ENCODE measurements at regions not wholly inside any gene's neighbourhood (a gene's known extent, or its start where the extent isn't known, plus 50 kb on each side); places are given as distances from the start of the nearest gene placed in this dataset.

GRCh38 chr6:139648430-139649000 lies 274.1 kb upstream of the CITED2 start (continued):
- TF ChIP-seq IRF2 (CRISPR knock-in tag; IDR thresholded peaks at IDR 0.05) = no peak
- TF ChIP-seq KLF1 (tag; IDR thresholded peaks at IDR 0.05) = no peak
- TF ChIP-seq ZNF354B (CRISPR knock-in tag; IDR thresholded peaks at IDR 0.05) = no peak
- TF ChIP-seq FOXA1 (IDR thresholded peaks at IDR 0.05; ENCODE audit: borderline replicate concordance) = no peak
- TF ChIP-seq MEF2D (tag; conservative IDR thresholded peaks at IDR 0.05; ENCODE audit: low read depth) = no peak; the same call in 1 of the 2 replicates
- TF ChIP-seq NCOA1 (IDR thresholded peaks at IDR 0.05; ENCODE audit: low read depth) = peak; percentile 83; the same call in 1 of the 2 replicates
- no peak for TF ChIP-seq ZNF277 (CRISPR knock-in tag; IDR thresholded peaks at IDR 0.05; ENCODE audit: borderline replicate concordance)
- no peak for TF ChIP-seq GTF2A2 (tag; IDR thresholded peaks at IDR 0.05)
- no peak; the same call in 1 of the 2 replicates for TF ChIP-seq NFATC3 (IDR thresholded peaks at IDR 0.05)
- no peak for TF ChIP-seq BRCA1 (IDR thresholded peaks at IDR 0.05)
- no peak for TF ChIP-seq BRCA1 (CRISPR knock-in tag; IDR thresholded peaks at IDR 0.05)
- peak in 1 of 3 experiments; percentile 15; a peak in 1 of 6 replicates for TF ChIP-seq CTCF (IDR thresholded peaks at IDR 0.05 in 2 of 3, conservative IDR thresholded peaks at IDR 0.05 in 1 of 3; ENCODE audit: insufficient read depth in 2 of 3, low read depth in 1 of 3, low read length in 3 of 3)
- TF ChIP-seq SLC30A9 (CRISPR knock-in tag; IDR thresholded peaks at IDR 0.05) = no peak
- TF ChIP-seq SRSF7 (optimal IDR thresholded peaks at IDR 0.05; ENCODE audit: low read depth, low read length) = no peak
- no peak for TF ChIP-seq GTF2B (IDR thresholded peaks at IDR 0.05; ENCODE audit: extremely low read depth, insufficient read length)
- no peak for TF ChIP-seq E2F1 (CRISPR knock-in tag; IDR thresholded peaks at IDR 0.05)
- no peak for TF ChIP-seq TSHZ1 (CRISPR knock-in tag; IDR thresholded peaks at IDR 0.05)
- TF ChIP-seq SNAPC5 (CRISPR knock-in tag; IDR thresholded peaks at IDR 0.05) = no peak
- TF ChIP-seq MNT (conservative IDR thresholded peaks at IDR 0.05) = peak; percentile 42 to 65; a peak in 3 of 4 replicates

All from K562 (cell line).